T-helper 2 cell treated with Interferon-gamma antibody and Interleukin-4, amounts not matched to agents 5 μg/mL and 100 μg/mL, for 36 hours (primary cell): ENCODE measurements at regions not wholly inside any gene's neighbourhood (a gene's known extent, or its start where the extent isn't known, plus 50 kb on each side); places are given as distances from the start of the nearest gene placed in this dataset.
A peak's percentile ranks its signal among the peaks of the same experiment; 100 is the strongest.
"Not testable (repeated sequence)": the region's sequence is repeated elsewhere in the genome, so short reads cannot be mapped to it uniquely, and the experiment has no call there.

Experiments
- DNase-seq: peaks from one replicate; pipeline ENCODE4 v3.0.0; 2021; ENCODE audit warnings: low spot score
- H3K27ac Mint-ChIP-seq: one replicate; pipeline ENCODE4 v1.8.0; 2021; ENCODE audit warnings: mild to moderate bottlenecking, mixed read lengths
- H3K27me3 Mint-ChIP-seq: one replicate; pipeline ENCODE4 v1.8.0; 2021; ENCODE audit warnings: low read depth, mixed read lengths
- H3K36me3 Mint-ChIP-seq: one replicate; pipeline ENCODE4 v1.8.0; 2021; ENCODE audit warnings: low read depth, mixed read lengths
- H3K4me1 Mint-ChIP-seq: one replicate; pipeline ENCODE4 v1.8.0; 2021; ENCODE audit warnings: low read depth, mixed read lengths
- H3K4me3 Mint-ChIP-seq: one replicate; pipeline ENCODE4 v1.8.0; 2022; ENCODE audit warnings: mild to moderate bottlenecking, moderate library complexity, mixed read lengths
- H3K9me3 Mint-ChIP-seq: one replicate; pipeline ENCODE4 v1.8.0; 2021; ENCODE audit warnings: mixed read lengths

- Mint-ChIP-seq H3K36me3 (no peaks in the 10 kb centered on the region), H3K4me3 (no peak overlapping the region), H3K4me1 (no peaks in the 10 kb centered on the region)
Observed at GRCh38 chr20:47984437-47984836, 199.2 kb upstream of the SULF2 start.

DNA sequence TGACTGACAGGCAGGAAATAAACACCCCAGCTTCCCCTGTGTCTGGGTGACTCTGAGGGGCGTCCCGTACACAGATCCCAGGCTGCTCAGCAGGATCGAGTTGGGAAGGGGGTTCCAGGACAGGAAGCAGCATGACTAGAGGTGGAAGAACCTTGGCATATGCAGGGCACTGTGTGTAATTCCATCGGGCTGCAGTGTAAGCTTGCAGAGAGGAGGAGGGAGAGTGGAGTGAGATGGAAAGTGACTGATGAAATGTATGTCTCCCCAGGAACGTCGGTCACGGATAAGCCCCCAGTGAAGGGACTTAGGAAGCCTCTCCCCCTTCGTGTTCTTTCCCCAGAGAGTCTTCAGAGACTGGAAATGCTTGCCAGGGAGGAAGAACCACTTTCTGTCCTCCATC lies 198.4 kb upstream of the SULF2 start:
- not testable (repeated sequence) for H3K4me3 Mint-ChIP-seq, H3K27ac Mint-ChIP-seq, H3K9me3 Mint-ChIP-seq, H3K36me3 Mint-ChIP-seq, DNase-seq, H3K4me1 Mint-ChIP-seq
- peaks cover 11% of the 10 kb centered on the region for H3K27me3 Mint-ChIP-seq

More at GRCh38 chr20:47984437-47984836, 199.2 kb upstream of the SULF2 start:
- no peak overlapping the region for H3K27ac Mint-ChIP-seq
- no peak for DNase-seq
- H3K9me3 Mint-ChIP-seq: no peaks in the 10 kb centered on the region
- H3K27me3 Mint-ChIP-seq: peaks cover 8% of the 10 kb centered on the region

- H3K4me3 Mint-ChIP-seq: no peak overlapping the region
- H3K9me3 Mint-ChIP-seq: no peaks in the 10 kb centered on the region
- no peaks in the 10 kb centered on the region for H3K36me3 Mint-ChIP-seq
- H3K27ac Mint-ChIP-seq: no peak overlapping the region
- DNase-seq: no peak
- peaks cover 12% of the 10 kb centered on the region for H3K27me3 Mint-ChIP-seq
- H3K4me1 Mint-ChIP-seq: peaks cover 6% of the 10 kb centered on the region
Observed at GRCh38 chr20:47982574-47983360, 197.5 kb upstream of the SULF2 start.

DNA sequence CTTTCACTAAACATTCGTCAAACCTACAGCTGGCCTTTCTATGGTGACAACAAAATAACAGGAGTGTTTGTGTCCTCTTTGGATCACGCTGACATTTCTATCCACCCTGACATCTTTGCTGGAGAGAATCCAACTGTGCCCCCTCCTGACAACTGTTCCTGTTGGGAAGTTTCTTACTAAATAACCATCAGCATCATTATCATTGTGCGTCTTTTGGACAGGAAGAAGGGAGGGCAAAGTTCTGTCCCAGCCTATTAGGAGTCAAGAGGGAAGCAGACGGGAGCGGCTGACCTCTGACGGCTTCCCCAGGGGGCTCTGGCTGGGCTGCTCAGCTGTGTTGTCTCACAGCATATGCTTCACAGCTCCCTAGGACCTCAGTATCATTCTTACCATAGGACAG lies 195.9 kb upstream of the SULF2 start:
- Mint-ChIP-seq H3K4me3 (no peak overlapping the region), H3K27ac (no peak overlapping the region), H3K9me3 (no peaks in the 10 kb centered on the region), H3K36me3 (no peaks in the 10 kb centered on the region), H3K4me1 (peaks cover 10% of the 10 kb centered on the region), H3K27me3 (peaks cover 16% of the 10 kb centered on the region)
- no peak for DNase-seq

GRCh38 chr20:47980336-47981177 lies 195.3 kb upstream of the SULF2 start:
- no peak overlapping the region for H3K27ac Mint-ChIP-seq
- H3K9me3 Mint-ChIP-seq: no peaks in the 10 kb centered on the region
- H3K27me3 Mint-ChIP-seq: peaks cover 16% of the 10 kb centered on the region
- H3K36me3 Mint-ChIP-seq: no peaks in the 10 kb centered on the region
- no peak overlapping the region for H3K4me3 Mint-ChIP-seq
- no peak for DNase-seq
- peaks cover 10% of the 10 kb centered on the region for H3K4me1 Mint-ChIP-seq

DNA sequence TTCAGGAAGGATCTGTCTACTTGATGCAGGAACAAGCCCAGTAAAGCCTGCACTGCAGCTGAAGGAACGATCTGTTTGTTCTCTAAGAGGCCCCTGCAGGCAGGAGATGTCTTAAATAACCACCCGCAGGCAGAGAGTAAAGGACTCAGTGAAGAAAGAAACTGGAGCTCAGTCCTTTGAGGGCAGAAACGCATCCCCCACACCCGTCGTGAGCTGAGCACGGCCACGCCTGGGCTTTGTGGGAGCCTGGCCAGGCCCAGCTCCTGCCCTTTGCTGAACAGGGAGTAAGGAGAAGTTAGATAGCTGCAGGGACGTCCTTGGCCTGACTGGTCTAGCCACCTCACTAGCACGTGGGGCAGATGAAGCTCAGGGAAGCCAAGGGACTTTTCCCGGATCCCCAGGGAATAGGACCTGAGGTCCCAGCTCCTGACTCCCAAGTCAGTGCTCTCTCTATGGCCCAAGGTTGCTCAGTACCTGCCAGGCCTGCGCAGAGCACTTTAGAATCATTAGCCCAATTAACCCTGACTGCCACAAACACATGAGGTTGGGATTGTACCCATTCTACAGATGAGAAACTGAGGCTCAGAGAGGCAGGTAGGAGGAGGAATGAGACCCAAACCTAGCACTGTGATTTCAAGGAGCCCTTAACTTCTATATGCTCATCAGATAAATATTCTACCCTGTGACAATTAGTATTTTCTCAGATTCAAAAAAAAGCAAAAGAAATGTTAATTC lies 194.2 kb upstream of the SULF2 start:
- not testable (repeated sequence) for DNase-seq, H3K27ac Mint-ChIP-seq, H3K9me3 Mint-ChIP-seq, H3K36me3 Mint-ChIP-seq
- peaks cover 16% of the 10 kb centered on the region for H3K27me3 Mint-ChIP-seq
- peak overlapping the region; percentile 1 for H3K4me3 Mint-ChIP-seq
- H3K4me1 Mint-ChIP-seq: peaks cover 12% of the 10 kb centered on the region

- H3K27me3 Mint-ChIP-seq: peaks cover 13% of the 10 kb centered on the region
- H3K27ac Mint-ChIP-seq, H3K9me3 Mint-ChIP-seq, H3K36me3 Mint-ChIP-seq, DNase-seq, H3K4me3 Mint-ChIP-seq: not testable (repeated sequence)
- peaks cover 12% of the 10 kb centered on the region for H3K4me1 Mint-ChIP-seq
Observed at GRCh38 chr20:47978428-47979120, 193.3 kb upstream of the SULF2 start.

DNA sequence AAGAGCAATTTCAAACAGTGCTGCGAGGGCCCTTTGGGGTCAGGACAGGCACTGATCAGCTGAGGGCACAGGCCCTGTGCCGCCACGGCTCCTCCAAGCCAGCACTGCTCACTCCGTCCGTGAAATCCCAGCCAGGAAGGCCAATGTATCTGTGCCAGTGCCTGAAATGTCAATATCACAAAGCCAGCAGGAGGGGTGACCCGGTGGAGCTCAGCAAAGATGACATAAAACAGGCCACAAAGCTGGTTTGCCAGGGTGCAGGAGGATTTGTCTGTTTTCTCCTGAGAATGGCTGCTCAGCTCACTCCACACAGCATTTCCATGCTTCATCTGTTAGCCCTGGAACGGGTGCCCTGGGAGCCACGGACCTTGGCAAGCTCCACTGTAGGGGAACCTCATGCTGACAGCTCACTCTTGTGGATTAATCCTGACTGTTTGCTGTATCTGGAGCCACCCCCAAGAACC lies 192.5 kb upstream of the SULF2 start:
- DNase-seq, H3K9me3 Mint-ChIP-seq, H3K36me3 Mint-ChIP-seq, H3K27ac Mint-ChIP-seq: not testable (repeated sequence)
- Mint-ChIP-seq H3K4me3 (peak overlapping the region; percentile 26), H3K4me1 (peaks cover 12% of the 10 kb centered on the region), H3K27me3 (peaks cover 13% of the 10 kb centered on the region)

DNA sequence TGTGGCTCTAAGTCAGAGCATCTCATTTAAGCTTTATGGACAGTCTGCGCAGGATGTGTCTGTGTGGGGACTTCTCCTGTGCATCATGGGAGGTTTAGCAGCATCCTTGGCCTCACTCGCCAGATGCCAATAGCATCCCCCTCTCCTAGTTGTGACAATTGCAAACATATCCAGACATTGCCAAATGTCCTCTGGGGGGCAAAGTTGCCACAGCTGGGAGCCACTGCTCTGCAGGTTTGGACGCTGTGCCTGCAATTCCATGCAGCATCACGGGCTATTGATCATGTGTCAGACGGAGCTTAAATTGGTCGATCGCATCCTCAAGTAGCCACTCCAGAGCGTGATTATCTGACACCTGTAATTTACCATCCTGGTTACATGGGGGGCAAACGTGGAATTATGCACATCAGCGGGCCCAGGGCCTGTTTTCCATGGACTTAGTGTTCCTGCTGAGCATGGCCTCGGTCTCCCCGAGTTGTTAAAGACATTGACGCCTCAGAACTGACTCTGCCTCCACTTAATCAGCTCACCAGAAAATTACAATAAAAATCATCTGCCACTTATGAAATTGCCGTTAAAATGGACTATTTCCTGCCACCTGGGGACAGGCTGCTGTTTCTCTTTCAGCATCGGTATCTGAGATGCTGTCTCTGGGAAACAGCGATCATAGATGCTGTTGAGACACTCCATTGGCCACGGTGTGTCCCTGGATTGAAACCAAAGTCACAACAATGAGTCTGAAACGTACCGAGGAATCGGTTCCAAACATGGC lies 191.9 kb upstream of the SULF2 start:
- peaks cover 12% of the 10 kb centered on the region for H3K4me1 Mint-ChIP-seq
- not testable (repeated sequence) for H3K27ac Mint-ChIP-seq, H3K36me3 Mint-ChIP-seq, H3K9me3 Mint-ChIP-seq, DNase-seq
- peak overlapping the region; percentile 26 for H3K4me3 Mint-ChIP-seq
- peaks cover 13% of the 10 kb centered on the region for H3K27me3 Mint-ChIP-seq

DNA sequence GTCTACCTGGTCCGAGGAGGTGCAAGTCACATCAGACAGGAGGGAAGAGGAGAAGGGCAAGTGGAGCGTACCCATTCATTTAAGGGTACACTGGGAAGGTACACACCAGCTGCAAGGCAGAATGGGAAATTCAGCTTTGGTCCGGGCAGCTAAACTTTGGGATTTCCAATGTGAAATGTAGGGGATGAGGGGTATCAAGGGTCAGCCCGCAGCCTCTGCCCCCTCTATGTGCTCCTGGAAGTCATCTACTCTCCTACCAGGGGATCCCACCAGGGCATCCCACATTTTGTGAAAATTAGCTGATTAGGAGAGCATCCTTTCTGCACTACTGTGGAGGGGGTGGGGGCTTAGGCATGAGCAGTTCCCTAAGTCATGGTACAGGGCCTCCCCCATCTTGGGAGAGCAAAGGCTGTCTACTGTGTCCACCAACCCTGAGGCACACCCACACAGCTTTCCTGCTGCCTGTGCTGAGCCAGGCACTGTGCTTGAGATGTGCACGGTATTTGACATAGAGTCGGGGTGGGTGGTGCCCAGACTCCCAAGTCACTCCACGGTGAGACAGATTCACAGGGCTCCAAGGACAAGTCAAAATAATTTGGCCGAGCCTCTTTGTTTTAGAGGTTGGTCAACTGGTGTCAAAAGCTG lies 189.1 kb upstream of the SULF2 start:
- no peaks in the 10 kb centered on the region for H3K36me3 Mint-ChIP-seq
- DNase-seq: no peak
- H3K27me3 Mint-ChIP-seq: peaks cover 9% of the 10 kb centered on the region
- H3K4me1 Mint-ChIP-seq: peaks cover 12% of the 10 kb centered on the region
- no peaks in the 10 kb centered on the region for H3K9me3 Mint-ChIP-seq
- H3K4me3 Mint-ChIP-seq: no peak overlapping the region
- H3K27ac Mint-ChIP-seq: no peak overlapping the region

GRCh38 chr20:47973519-47974233 lies 188.4 kb upstream of the SULF2 start:
- H3K9me3 Mint-ChIP-seq: no peaks in the 10 kb centered on the region
- no peak overlapping the region for H3K27ac Mint-ChIP-seq
- no peak overlapping the region for H3K4me3 Mint-ChIP-seq
- H3K36me3 Mint-ChIP-seq: no peaks in the 10 kb centered on the region
- peaks cover 6% of the 10 kb centered on the region for H3K27me3 Mint-ChIP-seq
- H3K4me1 Mint-ChIP-seq: peaks cover 10% of the 10 kb centered on the region
- DNase-seq: no peak

DNA sequence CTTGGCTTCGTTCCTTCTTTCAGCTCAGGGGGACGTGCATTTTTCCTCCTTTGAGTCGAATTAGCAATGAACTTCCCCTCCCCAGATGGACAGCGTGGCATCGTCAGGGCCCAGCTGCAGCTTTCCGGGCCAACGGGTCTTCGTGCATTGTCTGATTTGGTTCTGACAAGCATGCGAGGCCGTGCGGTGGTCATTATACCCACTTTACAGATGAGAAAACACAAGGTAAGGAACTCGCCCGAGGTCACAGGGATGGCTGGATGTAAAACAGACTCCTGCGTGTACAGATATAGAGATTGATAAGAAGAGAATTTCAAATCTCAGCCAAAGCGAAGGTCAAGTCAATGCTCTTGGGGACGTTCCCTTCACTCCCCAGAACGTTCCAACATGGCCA lies 187.6 kb upstream of the SULF2 start:
- Mint-ChIP-seq H3K27ac (no peak overlapping the region), H3K36me3 (no peaks in the 10 kb centered on the region), H3K27me3 (peaks cover 4% of the 10 kb centered on the region), H3K9me3 (no peaks in the 10 kb centered on the region), H3K4me1 (peaks cover 7% of the 10 kb centered on the region), H3K4me3 (no peak overlapping the region)
- no peak for DNase-seq
